ENCODE measurements at regions not wholly inside any gene's neighbourhood (a gene's known extent, or its start where the extent isn't known, plus 50 kb on each side); places are given as distances from the start of the nearest gene placed in this dataset.

DNA sequence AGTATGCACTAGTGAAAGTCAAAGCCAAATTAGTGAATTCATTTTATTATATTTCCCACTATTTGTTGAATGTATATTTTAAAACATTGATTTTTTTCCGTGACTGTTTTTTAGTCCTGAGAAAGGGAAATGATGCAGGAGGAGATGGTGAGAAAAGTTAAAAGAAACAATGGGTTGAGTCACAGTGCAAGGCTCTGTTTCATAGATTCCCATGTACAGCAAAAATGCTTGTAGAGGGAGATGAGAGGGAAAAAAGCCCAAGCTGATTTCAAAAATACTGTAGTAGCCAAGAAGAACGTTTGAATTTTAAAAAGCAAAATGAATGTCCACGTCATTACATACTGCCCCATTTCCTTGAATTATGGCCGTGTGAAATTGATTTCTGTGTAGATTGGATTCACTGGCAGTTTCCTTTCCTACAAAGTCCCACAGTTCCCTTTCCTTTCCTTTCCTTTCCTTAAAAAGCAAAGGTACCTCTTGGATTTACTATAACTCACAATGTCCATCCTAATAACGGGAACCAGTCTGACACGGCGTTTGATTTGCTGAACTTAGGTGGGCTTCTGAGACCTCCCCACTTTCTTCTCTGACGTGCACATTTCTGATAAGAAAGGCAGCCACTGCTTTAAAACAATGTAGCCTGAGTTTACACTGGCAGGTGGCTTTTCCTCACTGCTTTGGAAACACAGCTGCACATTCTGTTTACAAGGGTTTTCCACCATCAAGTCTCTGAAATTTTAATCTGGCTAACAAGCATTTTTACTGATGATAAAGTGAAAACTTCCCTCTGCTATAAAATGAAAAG, 63.7 kb downstream of the SPCS3 start:
- TF ChIP-seq, protein P1, sequence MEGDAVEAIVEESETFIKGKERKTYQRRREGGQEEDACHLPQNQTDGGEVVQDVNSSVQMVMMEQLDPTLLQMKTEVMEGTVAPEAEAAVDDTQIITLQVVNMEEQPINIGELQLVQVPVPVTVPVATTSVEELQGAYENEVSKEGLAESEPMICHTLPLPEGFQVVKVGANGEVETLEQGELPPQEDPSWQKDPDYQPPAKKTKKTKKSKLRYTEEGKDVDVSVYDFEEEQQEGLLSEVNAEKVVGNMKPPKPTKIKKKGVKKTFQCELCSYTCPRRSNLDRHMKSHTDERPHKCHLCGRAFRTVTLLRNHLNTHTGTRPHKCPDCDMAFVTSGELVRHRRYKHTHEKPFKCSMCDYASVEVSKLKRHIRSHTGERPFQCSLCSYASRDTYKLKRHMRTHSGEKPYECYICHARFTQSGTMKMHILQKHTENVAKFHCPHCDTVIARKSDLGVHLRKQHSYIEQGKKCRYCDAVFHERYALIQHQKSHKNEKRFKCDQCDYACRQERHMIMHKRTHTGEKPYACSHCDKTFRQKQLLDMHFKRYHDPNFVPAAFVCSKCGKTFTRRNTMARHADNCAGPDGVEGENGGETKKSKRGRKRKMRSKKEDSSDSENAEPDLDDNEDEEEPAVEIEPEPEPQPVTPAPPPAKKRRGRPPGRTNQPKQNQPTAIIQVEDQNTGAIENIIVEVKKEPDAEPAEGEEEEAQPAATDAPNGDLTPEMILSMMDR (IDR thresholded peaks at IDR 0.05) = no peak

DNA sequence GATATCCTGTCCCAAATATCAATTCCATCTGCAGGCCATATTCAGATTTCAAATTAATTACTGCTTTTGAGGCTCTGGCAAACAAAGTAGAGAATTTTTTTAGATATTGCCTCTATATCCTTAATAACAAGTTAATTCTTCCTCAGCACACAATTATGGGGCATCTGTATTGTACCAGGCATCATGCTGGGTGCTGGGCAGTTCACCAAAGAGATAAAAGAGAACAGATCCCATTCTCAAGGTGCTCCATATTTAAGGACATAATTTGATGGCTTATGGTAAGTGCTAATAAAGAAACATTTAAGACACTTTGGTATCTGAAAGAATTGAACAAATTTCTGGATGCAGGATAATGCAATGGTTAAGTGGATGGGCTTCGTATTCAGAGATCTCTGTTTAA, 65.8 kb downstream of the SPCS3 start:
- TF ChIP-seq, protein P1 (IDR thresholded peaks at IDR 0.05) = no peak

DNA sequence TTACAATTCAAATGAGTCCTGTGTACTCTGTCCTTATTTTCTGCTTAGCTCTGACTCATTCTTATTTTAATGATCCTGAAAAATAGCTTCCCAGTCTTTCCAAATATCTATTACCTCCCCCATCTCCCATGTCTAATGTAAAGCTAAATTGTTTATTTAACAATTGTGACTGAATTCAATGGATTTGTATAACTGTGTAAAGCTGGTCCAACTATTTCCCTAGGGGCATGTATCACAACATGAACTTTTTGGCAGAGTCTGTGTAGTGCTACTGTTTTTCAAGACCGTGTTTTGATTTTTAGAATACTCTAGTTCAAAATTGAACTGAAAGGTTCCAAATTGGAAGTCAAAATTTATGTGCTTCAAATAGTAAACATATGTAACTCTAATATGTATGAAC, 67.8 kb downstream of the SPCS3 start:
- TF ChIP-seq, protein P1 (IDR thresholded peaks at IDR 0.05) = no peak

DNA sequence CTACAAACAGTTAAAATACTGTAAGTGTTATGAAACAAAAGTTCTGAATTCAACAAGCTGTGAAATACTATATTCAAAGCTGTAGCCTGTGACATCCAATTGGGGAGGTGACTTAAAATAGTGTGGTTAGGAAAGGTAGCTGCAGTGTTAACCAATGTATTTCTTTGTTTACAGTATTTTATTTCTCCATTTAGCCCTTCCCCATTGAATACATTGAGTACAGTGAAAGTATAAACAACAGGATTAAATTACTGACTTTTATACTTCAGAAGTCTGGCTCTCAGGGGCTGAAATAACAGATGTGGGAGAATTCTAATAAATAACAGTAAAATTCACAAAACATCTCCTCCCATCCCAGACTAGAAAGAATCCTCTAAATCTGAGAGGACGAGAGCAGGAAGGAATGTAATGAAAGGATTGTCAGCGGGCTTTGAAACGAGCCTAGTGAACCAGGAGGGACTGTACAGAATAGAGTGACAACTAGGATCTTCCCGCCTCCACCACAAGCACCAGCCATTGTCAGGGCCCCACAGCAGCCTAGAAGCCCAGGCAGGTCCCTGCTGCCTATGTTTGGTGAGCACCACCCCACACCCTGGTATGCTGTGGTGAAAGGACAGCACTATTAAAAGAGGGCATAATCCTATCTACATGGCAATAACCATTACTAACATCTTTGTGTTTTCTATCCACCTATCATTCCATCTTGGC, 73.7 kb downstream of the SPCS3 start:
- TF ChIP-seq, protein P1 (IDR thresholded peaks at IDR 0.05) = no peak

DNA sequence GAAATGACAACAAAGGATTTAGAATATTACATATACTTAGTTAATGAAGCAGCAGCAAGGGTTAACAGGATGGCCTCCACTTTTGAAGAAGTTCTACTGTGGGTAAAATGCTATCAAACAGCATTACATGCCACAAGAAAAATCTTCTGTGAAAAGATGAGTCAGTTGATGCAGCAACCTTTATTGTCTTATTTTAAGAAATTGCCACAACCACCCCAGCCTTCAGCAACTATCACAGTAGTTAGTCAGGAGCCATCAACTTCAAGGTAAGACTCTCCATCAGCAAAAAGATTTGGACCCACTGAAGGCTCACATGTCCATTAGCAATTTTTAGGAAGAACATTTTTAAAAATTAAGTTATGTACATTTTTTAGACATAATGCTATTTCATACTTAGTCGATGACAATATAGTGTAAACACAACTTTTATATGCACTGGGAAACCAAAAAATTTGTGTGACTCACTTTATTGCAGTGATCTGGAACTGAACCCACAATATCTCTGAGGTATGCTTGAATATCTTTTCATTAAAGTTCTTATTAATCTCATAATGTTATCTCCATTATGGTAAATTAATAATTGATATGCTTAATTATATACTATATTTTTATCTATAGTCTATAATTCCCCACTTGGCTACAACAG, 81.2 kb downstream of the SPCS3 start:
- TF ChIP-seq, protein P1 (IDR thresholded peaks at IDR 0.05) = no peak

DNA sequence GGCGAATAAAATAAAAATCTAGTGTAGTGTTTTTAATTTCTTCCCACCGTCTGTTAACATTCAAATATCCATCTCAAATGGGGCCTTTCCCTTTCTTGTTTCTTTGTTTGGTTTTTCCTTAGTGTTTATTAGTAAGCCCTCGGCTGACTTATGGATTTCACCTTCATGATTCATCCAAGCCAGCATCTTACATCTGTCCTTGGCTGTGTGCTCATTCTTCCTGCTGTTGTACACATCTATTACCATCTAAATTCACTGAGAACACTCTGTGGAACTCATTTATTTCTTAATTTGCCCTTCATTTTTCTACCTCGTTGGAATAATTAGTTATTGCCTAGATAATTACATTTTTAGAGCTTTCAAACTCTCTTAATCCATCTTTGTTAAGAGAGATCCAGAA, 84.9 kb downstream of the SPCS3 start:
- TF ChIP-seq, protein P1 (IDR thresholded peaks at IDR 0.05) = no peak

DNA sequence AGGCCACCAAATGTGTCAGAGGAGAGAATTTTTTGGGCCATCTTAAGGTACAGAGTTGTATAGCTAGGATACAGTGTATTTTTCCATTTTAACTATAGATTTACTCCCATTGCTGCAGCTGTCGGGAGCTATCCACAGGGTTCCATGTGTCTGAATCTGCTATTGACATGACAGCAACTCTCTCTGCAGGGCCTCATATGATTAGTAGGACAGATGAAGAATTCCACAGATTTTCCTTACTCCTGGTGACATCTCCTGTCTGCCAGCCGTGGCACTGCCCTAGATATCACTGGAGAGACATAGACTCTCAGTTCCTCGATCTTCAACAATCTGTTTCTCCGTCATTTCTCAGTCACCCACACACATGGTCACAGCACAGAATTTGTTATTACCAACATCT, 86.5 kb downstream of the SPCS3 start:
- TF ChIP-seq, protein P1 (IDR thresholded peaks at IDR 0.05) = no peak
